GM12875 (cell line): ENCODE measurements at regions not wholly inside any gene's neighbourhood (a gene's known extent, or its start where the extent isn't known, plus 50 kb on each side); places are given as distances from the start of the nearest gene placed in this dataset.

ENCODE experiments used
- H3K4me3 ChIP-seq: one replicate; pipeline ENCODE4 v1.5.1; 2011; ENCODE audit warnings: low read depth, low read length, control low read depth
- TF ChIP-seq, protein P1 (sequence below): IDR thresholded peaks from 2 replicates; pipeline ENCODE4 v1.5.1; 2011; ENCODE audit warnings: low read depth, mild to moderate bottlenecking, control low read depth, inconsistent platforms, low read length, moderate library complexity, borderline replicate concordance; ENCODE audit not compliant: insufficient read depth

DNA sequence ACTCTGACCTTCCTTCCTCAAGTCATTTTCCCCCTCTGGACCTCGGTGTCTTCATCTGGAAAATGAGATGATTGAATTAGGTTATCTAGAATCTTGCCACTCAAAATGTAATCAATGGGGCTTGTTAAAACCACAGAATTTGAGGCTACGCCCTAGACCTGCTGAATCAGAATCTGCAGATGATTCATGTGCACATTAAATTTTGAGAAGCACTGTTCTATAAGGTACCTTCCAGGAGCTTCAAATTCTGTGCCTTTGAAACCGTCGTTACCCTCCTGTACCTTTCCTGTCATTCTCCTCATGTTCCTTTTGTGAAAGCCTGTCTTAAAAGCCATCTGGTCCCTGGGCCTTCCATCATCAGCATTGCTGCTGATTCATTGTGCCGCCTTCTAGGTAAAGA is 172.4 kb upstream of the TOPAZ1 start:
- TF ChIP-seq, protein P1, sequence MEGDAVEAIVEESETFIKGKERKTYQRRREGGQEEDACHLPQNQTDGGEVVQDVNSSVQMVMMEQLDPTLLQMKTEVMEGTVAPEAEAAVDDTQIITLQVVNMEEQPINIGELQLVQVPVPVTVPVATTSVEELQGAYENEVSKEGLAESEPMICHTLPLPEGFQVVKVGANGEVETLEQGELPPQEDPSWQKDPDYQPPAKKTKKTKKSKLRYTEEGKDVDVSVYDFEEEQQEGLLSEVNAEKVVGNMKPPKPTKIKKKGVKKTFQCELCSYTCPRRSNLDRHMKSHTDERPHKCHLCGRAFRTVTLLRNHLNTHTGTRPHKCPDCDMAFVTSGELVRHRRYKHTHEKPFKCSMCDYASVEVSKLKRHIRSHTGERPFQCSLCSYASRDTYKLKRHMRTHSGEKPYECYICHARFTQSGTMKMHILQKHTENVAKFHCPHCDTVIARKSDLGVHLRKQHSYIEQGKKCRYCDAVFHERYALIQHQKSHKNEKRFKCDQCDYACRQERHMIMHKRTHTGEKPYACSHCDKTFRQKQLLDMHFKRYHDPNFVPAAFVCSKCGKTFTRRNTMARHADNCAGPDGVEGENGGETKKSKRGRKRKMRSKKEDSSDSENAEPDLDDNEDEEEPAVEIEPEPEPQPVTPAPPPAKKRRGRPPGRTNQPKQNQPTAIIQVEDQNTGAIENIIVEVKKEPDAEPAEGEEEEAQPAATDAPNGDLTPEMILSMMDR: no peak
- H3K4me3 ChIP-seq: no peak overlapping the region

GRCh38 chr3:44070841-44071546 is 170.7 kb upstream of the TOPAZ1 start:
- no peak overlapping the region for H3K4me3 ChIP-seq
- TF ChIP-seq, protein P1: no peak

GRCh38 chr3:44072601-44073540 is 168.8 kb upstream of the TOPAZ1 start:
- TF ChIP-seq, protein P1: no peak
- no peak overlapping the region for H3K4me3 ChIP-seq

- TF ChIP-seq, protein P1: no peak
- no peak overlapping the region for H3K4me3 ChIP-seq
Measured at GRCh38 chr3:44074181-44074580, 167.5 kb upstream of the TOPAZ1 start.

DNA sequence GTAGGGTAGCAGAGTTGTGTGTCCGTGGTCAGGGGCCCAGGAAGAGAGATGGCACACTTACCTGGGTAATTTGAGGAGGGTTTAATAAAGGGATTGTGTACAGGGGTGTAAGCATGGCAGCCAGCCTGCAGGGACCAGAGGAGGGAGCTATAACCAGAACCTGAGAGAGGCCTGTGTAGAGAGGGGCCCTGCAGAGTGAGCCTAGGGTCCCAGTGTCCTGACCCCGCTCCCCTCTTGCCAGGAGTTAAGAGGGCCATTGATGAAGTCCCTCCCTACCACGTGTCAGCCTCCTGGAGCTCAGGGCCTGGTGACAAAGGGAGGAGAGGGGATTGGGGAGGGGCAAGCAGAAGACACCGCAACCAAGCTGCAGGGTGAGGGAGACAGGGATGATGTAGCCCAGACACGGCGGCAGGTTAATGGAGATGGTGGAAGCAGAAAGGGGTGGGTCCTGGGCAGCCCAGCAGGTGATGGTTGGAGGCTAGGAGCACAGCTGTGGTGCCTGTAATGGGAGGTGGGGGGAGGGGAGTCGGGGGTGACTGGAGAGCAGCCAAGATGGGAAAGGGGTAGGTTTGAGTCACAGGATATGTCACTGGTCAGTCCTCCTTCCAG is 165.4 kb upstream of the TOPAZ1 start:
- TF ChIP-seq, protein P1: no peak
- H3K4me3 ChIP-seq: no peak overlapping the region

DNA sequence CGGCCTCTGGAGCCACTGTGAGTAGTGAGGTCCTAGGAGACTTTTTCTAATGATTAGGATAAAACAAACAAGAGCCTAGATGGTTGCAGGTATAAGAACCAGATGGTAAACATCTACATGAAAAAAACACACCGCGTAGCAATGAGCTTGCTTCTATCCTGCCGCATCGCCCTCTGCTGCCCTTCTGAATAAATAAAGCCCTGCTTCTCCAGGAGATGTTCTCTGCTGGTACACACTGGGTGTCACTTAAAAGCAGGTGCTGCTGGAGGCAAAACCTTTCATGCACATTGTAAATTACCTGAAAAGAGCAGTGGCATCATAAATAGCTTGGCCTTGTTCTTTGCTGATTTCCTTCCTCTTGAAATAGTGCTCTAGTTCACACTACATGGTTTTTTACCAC is 164.4 kb upstream of the TOPAZ1 start:
- no peak overlapping the region for H3K4me3 ChIP-seq
- TF ChIP-seq, protein P1: 0 out of 2 replicates have a peak, but pooled peaks have one; percentile 4

DNA sequence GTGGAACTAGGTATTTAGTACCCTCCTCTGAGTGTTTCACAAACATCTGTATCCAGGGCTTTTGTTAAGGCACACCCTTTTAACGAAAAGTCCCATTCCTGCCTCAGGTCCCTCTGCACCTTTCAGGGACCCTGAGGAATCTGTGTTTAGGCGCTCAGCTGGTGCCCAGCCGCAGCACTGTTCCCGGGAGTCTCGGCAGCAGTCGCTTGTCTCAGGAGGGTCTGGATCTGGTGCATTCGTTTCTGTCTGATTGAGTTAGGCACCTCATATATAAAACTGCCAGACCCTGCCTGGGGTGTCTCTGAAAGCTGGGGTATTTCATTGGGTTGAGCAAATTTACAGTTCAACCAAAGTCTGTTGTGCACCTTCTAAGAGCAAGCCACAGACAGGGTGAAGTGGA is 162.8 kb upstream of the TOPAZ1 start:
- TF ChIP-seq, protein P1: no peak

More for the DNA sequence above, 162.8 kb upstream of the TOPAZ1 start:
- H3K4me3 ChIP-seq: no peak overlapping the region
